ENCODE measurements at regions not wholly inside any gene's neighbourhood (a gene's known extent, or its start where the extent isn't known, plus 50 kb on each side); places are given as distances from the start of the nearest gene placed in this dataset.
"Not testable (repeated sequence)": the region's sequence is repeated elsewhere in the genome, so short reads cannot be mapped to it uniquely, and the experiment has no call there.

DNA sequence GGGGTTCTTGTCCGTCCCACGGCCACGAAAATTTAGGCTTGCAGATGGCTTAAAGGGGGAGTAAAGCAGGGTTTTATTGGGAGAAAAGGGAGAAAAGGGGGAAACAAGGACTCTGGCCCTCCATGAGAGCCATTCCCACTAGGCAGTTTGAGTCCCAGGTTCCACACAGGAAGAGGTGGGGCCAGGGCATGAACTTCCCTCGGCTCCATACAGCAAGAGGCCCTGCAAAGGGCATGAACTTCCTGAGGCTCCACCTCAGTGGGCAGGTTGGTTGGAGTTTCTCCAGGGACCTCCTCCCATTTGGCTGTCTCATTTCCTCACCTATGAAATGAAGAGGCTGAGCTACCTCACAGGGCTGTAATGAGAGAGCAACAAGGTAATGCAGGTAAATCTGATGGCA lies 229.7 kb downstream of the MAT2B start:
- DNase-seq (ENCODE audit: low spot score, unreplicated experiment) = no peak
- Mint-ChIP-seq H3K4me1 (ENCODE audit: low read depth) (peaks cover 7% of the 10 kb centered on the region), H3K36me3 (ENCODE audit: insufficient read depth) (no peaks in the 10 kb centered on the region), H3K4me3 (ENCODE audit: low read depth) (no peak overlapping the region), H3K9me3 (ENCODE audit: low read depth) (no peaks in the 10 kb centered on the region), H3K27ac (no peak overlapping the region), H3K27me3 (peaks cover 3% of the 10 kb centered on the region)
- TF ChIP-seq, protein P1, sequence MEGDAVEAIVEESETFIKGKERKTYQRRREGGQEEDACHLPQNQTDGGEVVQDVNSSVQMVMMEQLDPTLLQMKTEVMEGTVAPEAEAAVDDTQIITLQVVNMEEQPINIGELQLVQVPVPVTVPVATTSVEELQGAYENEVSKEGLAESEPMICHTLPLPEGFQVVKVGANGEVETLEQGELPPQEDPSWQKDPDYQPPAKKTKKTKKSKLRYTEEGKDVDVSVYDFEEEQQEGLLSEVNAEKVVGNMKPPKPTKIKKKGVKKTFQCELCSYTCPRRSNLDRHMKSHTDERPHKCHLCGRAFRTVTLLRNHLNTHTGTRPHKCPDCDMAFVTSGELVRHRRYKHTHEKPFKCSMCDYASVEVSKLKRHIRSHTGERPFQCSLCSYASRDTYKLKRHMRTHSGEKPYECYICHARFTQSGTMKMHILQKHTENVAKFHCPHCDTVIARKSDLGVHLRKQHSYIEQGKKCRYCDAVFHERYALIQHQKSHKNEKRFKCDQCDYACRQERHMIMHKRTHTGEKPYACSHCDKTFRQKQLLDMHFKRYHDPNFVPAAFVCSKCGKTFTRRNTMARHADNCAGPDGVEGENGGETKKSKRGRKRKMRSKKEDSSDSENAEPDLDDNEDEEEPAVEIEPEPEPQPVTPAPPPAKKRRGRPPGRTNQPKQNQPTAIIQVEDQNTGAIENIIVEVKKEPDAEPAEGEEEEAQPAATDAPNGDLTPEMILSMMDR (IDR thresholded peaks at IDR 0.05; ENCODE audit: unreplicated experiment) = no peak

DNA sequence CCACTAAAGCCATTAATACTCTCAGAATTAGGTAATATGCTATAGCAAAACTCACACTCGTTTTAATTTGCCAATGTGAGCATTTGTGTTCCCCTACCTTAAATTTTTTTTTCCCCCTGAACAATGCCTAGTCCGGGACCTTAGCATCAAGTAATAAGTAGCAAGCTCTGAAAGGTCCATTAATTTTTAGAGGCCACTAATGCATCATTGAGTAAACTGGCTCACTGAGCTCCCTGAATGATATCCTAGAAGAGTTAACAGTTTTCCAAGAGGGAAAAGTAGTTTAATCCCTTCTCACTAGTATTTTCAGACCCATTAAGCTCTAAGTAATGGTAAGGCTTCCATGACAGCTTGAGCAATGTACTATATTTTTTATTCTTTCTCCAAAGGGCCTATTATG lies 242.2 kb downstream of the MAT2B start:
- no peak for DNase-seq (ENCODE audit: low spot score, unreplicated experiment)
- H3K4me3 Mint-ChIP-seq (ENCODE audit: low read depth) = no peak overlapping the region
- no peaks in the 10 kb centered on the region for H3K4me1 Mint-ChIP-seq (ENCODE audit: low read depth)
- no peak overlapping the region for H3K27ac Mint-ChIP-seq
- no peaks in the 10 kb centered on the region for H3K36me3 Mint-ChIP-seq (ENCODE audit: insufficient read depth)
- TF ChIP-seq, protein P1 (IDR thresholded peaks at IDR 0.05; ENCODE audit: unreplicated experiment) = no peak
- H3K27me3 Mint-ChIP-seq = no peaks in the 10 kb centered on the region
- H3K9me3 Mint-ChIP-seq (ENCODE audit: low read depth) = peaks cover 9% of the 10 kb centered on the region

DNA sequence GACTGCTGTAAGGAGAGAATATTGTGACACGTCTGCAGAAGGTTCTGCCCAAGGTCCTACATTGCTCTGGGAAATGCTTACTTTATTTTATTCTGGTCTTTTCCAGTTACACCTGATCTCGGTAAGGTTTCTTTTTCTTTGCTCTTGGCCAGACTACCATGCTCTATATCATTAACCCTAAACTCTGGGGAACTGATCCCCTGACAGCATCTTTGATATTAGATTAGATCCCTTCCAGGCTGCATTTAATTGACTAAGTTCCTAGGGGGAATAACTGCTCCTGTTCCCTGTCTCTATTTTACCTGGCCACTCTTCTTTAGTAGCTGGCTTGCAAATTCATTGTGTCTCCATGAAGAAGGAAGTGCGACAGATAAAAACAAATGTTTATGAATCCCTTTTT lies 243.5 kb downstream of the MAT2B start:
- DNase-seq (ENCODE audit: low spot score, unreplicated experiment) = no peak
- Mint-ChIP-seq H3K9me3 (ENCODE audit: low read depth) (peaks cover 10% of the 10 kb centered on the region), H3K4me1 (ENCODE audit: low read depth) (no peaks in the 10 kb centered on the region), H3K27ac (no peak overlapping the region), H3K4me3 (ENCODE audit: low read depth) (no peak overlapping the region), H3K36me3 (ENCODE audit: insufficient read depth) (no peaks in the 10 kb centered on the region), H3K27me3 (no peaks in the 10 kb centered on the region)
- TF ChIP-seq, protein P1 (IDR thresholded peaks at IDR 0.05; ENCODE audit: unreplicated experiment) = no peak

DNA sequence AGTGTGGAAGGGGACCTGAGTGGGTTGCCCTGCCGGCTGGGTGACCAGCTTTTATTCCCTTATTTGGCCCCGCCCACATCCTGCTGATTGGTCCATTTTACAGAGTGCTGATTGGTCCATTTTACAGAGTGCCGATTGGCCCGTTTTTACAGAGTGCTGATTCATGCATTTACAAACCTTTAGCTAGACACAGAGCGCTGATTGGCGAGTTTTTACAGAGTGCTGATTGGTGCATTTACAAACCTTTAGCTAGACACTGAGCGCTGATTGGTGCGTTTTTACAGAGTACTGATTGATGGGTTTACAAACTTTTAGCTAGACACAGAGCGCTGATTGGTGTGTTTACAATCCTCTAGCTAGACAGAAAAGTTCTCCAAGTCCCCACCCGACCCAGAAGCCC lies 245.0 kb downstream of the MAT2B start:
- H3K9me3 Mint-ChIP-seq (ENCODE audit: low read depth) = not testable (repeated sequence)

DNA sequence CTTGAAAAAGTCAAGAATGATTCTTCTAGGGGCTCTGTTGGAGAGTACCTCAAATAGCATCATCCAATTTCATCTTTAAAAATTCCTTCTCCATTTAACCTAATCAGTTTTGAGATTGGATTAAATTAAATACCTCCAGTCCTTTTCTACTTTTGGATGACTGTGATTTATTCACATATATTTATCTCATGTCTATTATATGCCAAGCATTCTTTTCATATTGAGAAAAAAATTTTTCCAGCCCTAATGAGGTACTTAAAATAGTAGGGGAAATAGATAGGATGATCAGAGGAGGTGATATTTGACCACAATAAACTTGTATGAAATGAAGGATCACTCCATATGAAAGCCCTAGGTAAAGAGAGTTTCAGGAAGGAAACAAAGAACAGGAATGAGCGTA lies 250.1 kb downstream of the MAT2B start:
- H3K27ac Mint-ChIP-seq = no peak overlapping the region
- no peak for DNase-seq (ENCODE audit: low spot score, unreplicated experiment)
- peaks cover 5% of the 10 kb centered on the region for H3K4me1 Mint-ChIP-seq (ENCODE audit: low read depth)
- H3K4me3 Mint-ChIP-seq (ENCODE audit: low read depth) = no peak overlapping the region
- TF ChIP-seq, protein P1 (IDR thresholded peaks at IDR 0.05; ENCODE audit: unreplicated experiment) = no peak
- H3K27me3 Mint-ChIP-seq = peaks cover 4% of the 10 kb centered on the region
- peaks cover 7% of the 10 kb centered on the region for H3K9me3 Mint-ChIP-seq (ENCODE audit: low read depth)
- H3K36me3 Mint-ChIP-seq (ENCODE audit: insufficient read depth) = no peaks in the 10 kb centered on the region

More for the DNA sequence above, 245.0 kb downstream of the MAT2B start:
- DNase-seq (ENCODE audit: low spot score, unreplicated experiment); H3K36me3 Mint-ChIP-seq (ENCODE audit: insufficient read depth); H3K4me3 Mint-ChIP-seq (ENCODE audit: low read depth); H3K27ac Mint-ChIP-seq; H3K27me3 Mint-ChIP-seq; H3K4me1 Mint-ChIP-seq (ENCODE audit: low read depth): not testable (repeated sequence)

DNA sequence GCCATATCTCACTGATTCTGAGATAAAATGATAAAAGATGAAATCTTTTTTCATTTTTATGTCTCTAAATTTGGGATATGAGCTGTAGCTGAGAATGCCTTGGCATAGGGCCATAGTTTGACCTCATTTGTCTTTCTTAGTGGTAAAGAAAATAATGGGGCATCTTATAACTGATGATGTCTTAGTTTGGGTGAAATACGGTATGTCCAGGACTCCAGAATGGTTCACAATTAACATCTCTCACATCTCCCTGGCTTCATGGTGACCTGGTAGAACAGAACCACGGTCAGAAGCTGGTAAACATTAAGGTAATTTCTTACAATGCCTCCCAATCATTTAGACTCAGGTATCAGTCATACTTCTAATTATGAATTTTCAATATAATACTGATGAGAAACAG lies 250.8 kb downstream of the MAT2B start:
- Mint-ChIP-seq H3K36me3 (ENCODE audit: insufficient read depth) (no peaks in the 10 kb centered on the region), H3K27me3 (peaks cover 4% of the 10 kb centered on the region), H3K4me1 (ENCODE audit: low read depth) (peaks cover 5% of the 10 kb centered on the region), H3K9me3 (ENCODE audit: low read depth) (peaks cover 7% of the 10 kb centered on the region), H3K4me3 (ENCODE audit: low read depth) (no peak overlapping the region), H3K27ac (no peak overlapping the region)
- TF ChIP-seq, protein P1 (IDR thresholded peaks at IDR 0.05; ENCODE audit: unreplicated experiment) = no peak
- DNase-seq (ENCODE audit: low spot score, unreplicated experiment) = no peak
